PFSK-1 (cell line): ENCODE measurements at regions not wholly inside any gene's neighbourhood (a gene's known extent, or its start where the extent isn't known, plus 50 kb on each side); places are given as distances from the start of the nearest gene placed in this dataset.

Source experiments
- FOXP2 ChIP-seq: optimal IDR thresholded peaks from 2 replicates; pipeline ENCODE3; 2011; ENCODE audit warnings: borderline replicate concordance, control low read depth, inconsistent platforms; ENCODE audit not compliant: insufficient read depth; ENCODE audit errors: extremely low read length, extremely low read depth
- POLR2AphosphoS5 ChIP-seq: IDR thresholded peaks from 2 replicates; pipeline ENCODE4 v1.6.1; 2012; ENCODE audit warnings: low read depth, mild to moderate bottlenecking, control low read depth, low read length, moderate library complexity
- SIN3A ChIP-seq: IDR thresholded peaks from 2 replicates; pipeline ENCODE4 v1.6.1; 2012; ENCODE audit warnings: mild to moderate bottlenecking, low read length, moderate library complexity, borderline replicate concordance; ENCODE audit not compliant: insufficient read depth
- TAF1 ChIP-seq: IDR thresholded peaks from 2 replicates; pipeline ENCODE4 v1.6.1; 2012; ENCODE audit warnings: low read length, control low read depth, borderline replicate concordance; ENCODE audit not compliant: insufficient read depth
- TF ChIP-seq, protein P1 (sequence below), 2 experiments: IDR thresholded peaks; 2 replicates each; pipeline versions ENCODE4 v1.6.1 to v1.8.0; 2011 to 2012; ENCODE audit warnings: low read depth in 2 of 2, low read length in 2 of 2, control low read depth in 1 of 2, inconsistent platforms in 1 of 2, mild to moderate bottlenecking in 1 of 2, moderate library complexity in 1 of 2; ENCODE audit not compliant: insufficient read depth in 1 of 2

DNA sequence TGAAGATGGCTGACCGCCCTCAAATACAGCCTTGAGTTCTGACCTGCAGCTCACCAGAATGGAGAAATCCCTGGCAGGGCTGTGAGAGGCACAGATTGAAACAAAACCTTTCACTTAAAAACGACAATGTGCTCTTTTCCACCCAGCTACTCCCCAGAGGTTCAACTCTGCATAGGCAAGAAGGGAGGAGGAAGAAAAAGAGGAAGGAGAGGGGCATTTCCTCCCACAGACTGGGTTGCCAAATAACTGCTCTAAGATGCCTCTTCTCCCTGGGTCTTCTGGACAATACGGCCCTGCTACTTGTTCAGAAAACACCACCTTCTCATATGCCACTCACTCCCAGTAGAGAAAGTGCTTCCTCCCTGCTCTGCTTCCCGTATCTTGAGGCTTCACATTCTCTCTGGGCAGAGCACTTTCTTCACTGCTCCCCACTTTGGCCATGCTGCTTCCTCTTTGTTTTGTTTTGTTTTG, 136.4 kb upstream of the SLC1A4 start:
- TF ChIP-seq SIN3A: no peak
- TF ChIP-seq POLR2AphosphoS5: no peak
- TF ChIP-seq, protein P1, sequence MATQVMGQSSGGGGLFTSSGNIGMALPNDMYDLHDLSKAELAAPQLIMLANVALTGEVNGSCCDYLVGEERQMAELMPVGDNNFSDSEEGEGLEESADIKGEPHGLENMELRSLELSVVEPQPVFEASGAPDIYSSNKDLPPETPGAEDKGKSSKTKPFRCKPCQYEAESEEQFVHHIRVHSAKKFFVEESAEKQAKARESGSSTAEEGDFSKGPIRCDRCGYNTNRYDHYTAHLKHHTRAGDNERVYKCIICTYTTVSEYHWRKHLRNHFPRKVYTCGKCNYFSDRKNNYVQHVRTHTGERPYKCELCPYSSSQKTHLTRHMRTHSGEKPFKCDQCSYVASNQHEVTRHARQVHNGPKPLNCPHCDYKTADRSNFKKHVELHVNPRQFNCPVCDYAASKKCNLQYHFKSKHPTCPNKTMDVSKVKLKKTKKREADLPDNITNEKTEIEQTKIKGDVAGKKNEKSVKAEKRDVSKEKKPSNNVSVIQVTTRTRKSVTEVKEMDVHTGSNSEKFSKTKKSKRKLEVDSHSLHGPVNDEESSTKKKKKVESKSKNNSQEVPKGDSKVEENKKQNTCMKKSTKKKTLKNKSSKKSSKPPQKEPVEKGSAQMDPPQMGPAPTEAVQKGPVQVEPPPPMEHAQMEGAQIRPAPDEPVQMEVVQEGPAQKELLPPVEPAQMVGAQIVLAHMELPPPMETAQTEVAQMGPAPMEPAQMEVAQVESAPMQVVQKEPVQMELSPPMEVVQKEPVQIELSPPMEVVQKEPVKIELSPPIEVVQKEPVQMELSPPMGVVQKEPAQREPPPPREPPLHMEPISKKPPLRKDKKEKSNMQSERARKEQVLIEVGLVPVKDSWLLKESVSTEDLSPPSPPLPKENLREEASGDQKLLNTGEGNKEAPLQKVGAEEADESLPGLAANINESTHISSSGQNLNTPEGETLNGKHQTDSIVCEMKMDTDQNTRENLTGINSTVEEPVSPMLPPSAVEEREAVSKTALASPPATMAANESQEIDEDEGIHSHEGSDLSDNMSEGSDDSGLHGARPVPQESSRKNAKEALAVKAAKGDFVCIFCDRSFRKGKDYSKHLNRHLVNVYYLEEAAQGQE (IDR thresholded peaks at IDR 0.05; ENCODE audit: insufficient read depth in 1 of 2, low read depth in 2 of 2, low read length in 2 of 2): no peak
- TF ChIP-seq TAF1: no peak
- no peak for TF ChIP-seq FOXP2
